ENCODE measurements at regions not wholly inside any gene's neighbourhood (a gene's known extent, or its start where the extent isn't known, plus 50 kb on each side); places are given as distances from the start of the nearest gene placed in this dataset.
A peak's percentile ranks its signal among the peaks of the same experiment; 100 is the strongest.

GRCh38 chr3:182725372-182726251, 67.7 kb upstream of the ATP11B start:
- no peak for FAIRE-seq

DNA sequence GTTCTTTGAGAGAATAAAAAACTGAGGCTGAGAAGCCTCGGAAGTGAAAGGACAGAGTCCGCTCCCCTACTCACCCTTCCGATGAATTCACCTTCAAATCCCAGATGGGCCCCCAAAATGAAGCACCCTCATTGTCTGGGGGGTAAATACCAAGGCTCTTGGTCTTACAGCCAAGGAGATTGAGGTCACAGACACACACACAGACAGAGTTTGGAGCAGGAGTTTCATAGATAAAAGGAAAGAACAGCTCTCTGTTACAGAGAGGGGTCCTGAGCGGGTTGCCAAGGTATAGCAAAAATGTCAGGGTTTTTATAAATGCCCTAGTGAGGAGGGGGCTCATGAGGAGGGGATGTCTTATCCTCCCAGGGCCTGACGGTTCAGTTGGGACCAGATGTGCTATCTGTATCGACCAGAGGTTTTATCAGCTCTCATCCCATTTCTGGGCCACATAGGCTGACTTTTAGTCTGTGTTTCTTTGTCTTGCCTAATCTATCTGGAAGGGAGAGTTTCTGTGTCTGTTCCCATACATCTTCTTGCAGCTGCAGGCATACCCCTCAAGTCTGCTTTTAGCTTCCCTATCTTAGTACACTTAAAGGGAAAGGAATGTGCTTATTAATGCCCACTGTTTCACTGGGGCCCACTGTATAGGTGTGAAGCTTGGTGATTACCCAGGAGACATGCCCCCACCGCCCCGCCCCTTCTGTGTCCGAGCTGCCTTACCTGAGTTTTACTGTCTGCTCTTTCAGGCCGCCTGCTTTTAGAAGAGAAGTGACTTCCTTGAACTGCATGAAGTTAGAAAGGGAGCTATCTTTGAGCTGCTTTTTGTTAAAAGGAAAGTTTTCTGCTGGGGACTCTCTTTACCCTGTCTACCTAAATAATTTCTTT, 66.8 kb upstream of the ATP11B start:
- Histone ChIP-seq H3K9ac (ENCODE audit: low read length in 3 of 3) (no peak overlapping the region), H3K4me3 (ENCODE audit: low read length in 3 of 3) (peak overlapping the region in 1 of 3 donors; percentile 38), H3K9me3 (ENCODE audit: control insufficient read depth in 2 of 3, insufficient read depth in 1 of 3, low read length in 3 of 3) (no peaks in the 10 kb centered on the region), H3K27ac (ENCODE audit: low read depth in 2 of 2, low read length in 2 of 2) (no peak overlapping the region), H3K27me3 (ENCODE audit: control insufficient read depth, insufficient read depth, low read length) (no peaks in the 10 kb centered on the region), H3K36me3 (ENCODE audit: control insufficient read depth in 2 of 3, insufficient read depth in 3 of 3, low read length in 3 of 3) (no peaks in the 10 kb centered on the region), H3K4me1 (ENCODE audit: control insufficient read depth in 2 of 3, insufficient read depth in 2 of 3, low read depth in 1 of 3, low read length in 3 of 3) (peaks cover 0 to 2% (median 0%) of the 10 kb centered on the region in 3 donors)
- TF ChIP-seq CTCF (IDR thresholded peaks at IDR 0.05; ENCODE audit: borderline replicate concordance, extremely low read depth, insufficient read depth), result no peak
- intact Hi-C loops (cut with DNase I), result no loop called here
- FAIRE-seq (no peak), DNase-seq (peak in 1 of 5 donors; percentile 13)

More at GRCh38 chr3:182725372-182726251, 67.7 kb upstream of the ATP11B start:
- no peak overlapping the region for H3K27ac ChIP-seq (ENCODE audit: low read depth in 2 of 2, low read length in 2 of 2)
- intact Hi-C loops (cut with DNase I), result no loop called here
- DNase-seq, result peak in 4 of 5 donors; percentile 65 to 93 (median 86)
- H3K36me3 ChIP-seq (ENCODE audit: control insufficient read depth in 2 of 3, insufficient read depth in 3 of 3, low read length in 3 of 3), result no peaks in the 10 kb centered on the region
- no peak overlapping the region for H3K9ac ChIP-seq (ENCODE audit: low read length in 3 of 3)
- H3K4me3 ChIP-seq (ENCODE audit: low read length in 3 of 3), result peak overlapping the region; percentile 18 to 38 (median 33)
- no peak for TF ChIP-seq CTCF (IDR thresholded peaks at IDR 0.05; ENCODE audit: borderline replicate concordance, extremely low read depth, insufficient read depth)
- H3K9me3 ChIP-seq (ENCODE audit: control insufficient read depth in 2 of 3, insufficient read depth in 1 of 3, low read length in 3 of 3), result no peaks in the 10 kb centered on the region
- peaks cover 0 to 2% (median 0%) of the 10 kb centered on the region in 3 donors for H3K4me1 ChIP-seq (ENCODE audit: control insufficient read depth in 2 of 3, insufficient read depth in 2 of 3, low read depth in 1 of 3, low read length in 3 of 3)
- no peaks in the 10 kb centered on the region for H3K27me3 ChIP-seq (ENCODE audit: control insufficient read depth, insufficient read depth, low read length)

- FAIRE-seq (no peak), DNase-seq (no peak)
- no peak overlapping the region for H3K4me3 ChIP-seq (ENCODE audit: low read length in 3 of 3)
- TF ChIP-seq CTCF (IDR thresholded peaks at IDR 0.05; ENCODE audit: borderline replicate concordance, extremely low read depth, insufficient read depth), result no peak
- intact Hi-C loops (cut with DNase I), result no loop called here
- peaks cover 0 to 2% (median 0%) of the 10 kb centered on the region in 3 donors for H3K4me1 ChIP-seq (ENCODE audit: control insufficient read depth in 2 of 3, insufficient read depth in 2 of 3, low read depth in 1 of 3, low read length in 3 of 3)
- H3K27me3 ChIP-seq (ENCODE audit: control insufficient read depth, insufficient read depth, low read length), result no peaks in the 10 kb centered on the region
- no peaks in the 10 kb centered on the region for H3K9me3 ChIP-seq (ENCODE audit: control insufficient read depth in 2 of 3, insufficient read depth in 1 of 3, low read length in 3 of 3)
- no peak overlapping the region for H3K9ac ChIP-seq (ENCODE audit: low read length in 3 of 3)
- no peak overlapping the region for H3K27ac ChIP-seq (ENCODE audit: low read depth in 2 of 2, low read length in 2 of 2)
- H3K36me3 ChIP-seq (ENCODE audit: control insufficient read depth in 2 of 3, insufficient read depth in 3 of 3, low read length in 3 of 3), result no peaks in the 10 kb centered on the region
Measured at GRCh38 chr3:182728238-182728637, 65.1 kb upstream of the ATP11B start.

All from kidney (tissue), 13 donors.